SKM-1 treated with dmso at 0.1 percent for 144 hours (cell line): ENCODE measurements at regions not wholly inside any gene's neighbourhood (a gene's known extent, or its start where the extent isn't known, plus 50 kb on each side); places are given as distances from the start of the nearest gene placed in this dataset.
A peak's percentile ranks its signal among the peaks of the same experiment; 100 is the strongest.
"Not testable (repeated sequence)": the region's sequence is repeated elsewhere in the genome, so short reads cannot be mapped to it uniquely, and the experiment has no call there.

Experiments
- DNase-seq: peaks from one replicate; lab custom pipeline; 2025; ENCODE audit not compliant: unreplicated experiment; lab: John Stamatoyannopoulos, UW

DNA sequence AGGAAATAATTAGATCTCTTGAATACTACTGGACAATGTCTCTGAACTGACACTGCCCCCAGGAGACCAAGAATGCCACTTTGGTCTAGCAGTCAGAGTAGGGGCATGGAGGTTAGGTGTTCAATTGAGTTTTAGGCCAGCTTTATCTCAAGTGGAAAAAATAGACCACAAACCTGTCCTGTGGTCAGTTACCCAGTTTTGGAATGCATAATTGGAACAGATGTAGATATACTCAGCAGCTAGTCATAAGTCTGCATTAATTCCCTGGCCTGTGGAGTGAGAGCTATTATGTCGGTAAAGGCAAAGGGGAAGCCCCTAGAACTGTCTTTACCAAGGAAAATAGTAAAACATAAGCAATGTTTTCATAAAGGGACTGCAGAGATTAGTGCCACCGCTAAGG, 587.7 kb downstream of the GLUD2 start:
- DNase-seq = no peak

DNA sequence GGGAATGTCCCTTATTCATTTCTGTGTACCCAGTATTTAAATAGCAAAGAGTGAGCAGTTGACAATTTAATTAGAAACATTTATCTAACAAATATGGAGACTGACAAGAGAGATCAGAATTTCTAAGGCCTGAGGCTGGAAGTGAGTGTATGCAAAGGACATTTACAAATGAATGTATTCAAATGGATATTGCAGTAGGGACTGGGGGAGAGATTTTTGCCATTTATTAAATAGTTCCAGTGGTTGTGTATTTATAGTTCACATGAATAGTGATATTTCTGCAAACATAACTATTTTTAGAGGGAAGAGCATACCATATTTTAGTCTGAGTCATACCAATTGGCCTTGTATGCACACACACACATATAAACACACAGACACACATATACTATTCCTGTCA, 592.4 kb downstream of the GLUD2 start:
- no peak for DNase-seq

DNA sequence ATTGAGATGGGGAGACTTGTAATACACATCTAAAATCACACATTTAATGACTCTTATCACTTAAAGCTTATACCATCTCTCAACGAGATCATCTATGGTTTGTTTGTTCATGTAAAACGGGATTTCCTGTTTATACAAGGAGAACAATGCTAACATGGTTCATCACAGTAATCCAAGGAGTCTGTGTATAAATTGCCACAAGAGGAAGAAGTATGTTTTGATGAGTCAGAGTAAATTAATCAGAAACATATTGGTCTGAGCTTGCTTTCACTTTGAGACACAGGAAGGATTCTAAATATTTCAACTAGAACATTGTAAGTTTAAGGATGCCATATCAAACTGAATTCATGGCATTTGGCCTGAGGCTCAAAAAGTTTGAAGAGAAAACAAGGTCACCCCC, 594.1 kb downstream of the GLUD2 start:
- no peak for DNase-seq

DNA sequence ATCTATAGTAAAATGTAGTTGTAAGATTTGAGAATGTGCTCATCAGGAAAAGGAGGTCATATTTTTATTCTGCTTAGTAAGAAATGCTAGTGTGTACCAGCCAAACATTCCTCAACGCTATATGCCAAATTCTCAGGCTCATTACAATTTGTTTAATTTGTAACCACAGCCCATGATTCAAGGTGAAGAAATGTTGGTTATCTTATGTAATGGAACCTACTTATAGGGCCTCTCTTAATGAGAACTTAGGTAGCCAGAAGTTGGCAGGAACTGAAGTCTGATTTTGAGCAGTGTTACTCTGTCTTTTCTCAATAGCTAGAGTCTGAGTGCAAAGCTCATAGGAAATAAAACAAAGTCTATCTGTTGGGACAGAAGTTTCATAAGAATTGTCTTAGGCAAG, 595.0 kb downstream of the GLUD2 start:
- no peak for DNase-seq

DNA sequence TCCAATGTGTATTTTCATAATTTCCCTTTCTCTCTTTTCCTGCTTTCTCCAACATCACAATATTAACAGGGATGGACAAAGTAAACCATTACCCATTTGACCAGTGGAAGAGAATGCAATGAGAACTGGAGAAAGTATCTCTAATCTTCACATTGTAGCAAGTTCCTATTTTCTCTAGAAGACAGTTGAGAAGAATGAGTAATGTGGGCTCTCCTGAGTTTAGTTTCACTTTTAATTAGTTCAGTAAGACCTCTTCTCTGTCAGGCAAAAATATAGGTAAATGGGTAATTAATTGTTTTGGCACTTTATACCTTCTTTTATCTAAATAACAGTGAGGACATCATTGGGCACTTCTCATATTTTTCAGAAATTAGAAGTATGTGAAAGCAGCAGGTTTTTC, 602.0 kb downstream of the GLUD2 start:
- no peak for DNase-seq

DNA sequence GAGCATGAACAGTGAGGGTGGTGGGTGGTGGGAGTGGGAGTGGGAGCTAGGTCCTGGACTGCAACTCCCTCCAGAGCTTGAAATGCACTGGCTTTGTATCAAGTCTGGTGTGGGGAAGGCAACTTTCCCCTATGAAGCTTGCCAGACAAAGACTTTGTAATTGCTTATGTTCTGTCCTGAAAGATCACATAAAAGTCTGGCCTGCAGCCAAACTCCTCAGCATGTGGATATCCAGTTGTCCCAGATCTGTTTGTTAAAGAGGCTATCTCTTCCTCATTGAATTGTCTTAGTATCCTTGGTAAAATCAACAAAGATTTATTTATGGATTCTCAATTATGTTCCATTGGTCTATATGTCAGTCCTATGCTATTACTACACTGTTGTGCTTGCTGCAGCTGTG, 607.9 kb downstream of the GLUD2 start:
- DNase-seq = no peak

DNA sequence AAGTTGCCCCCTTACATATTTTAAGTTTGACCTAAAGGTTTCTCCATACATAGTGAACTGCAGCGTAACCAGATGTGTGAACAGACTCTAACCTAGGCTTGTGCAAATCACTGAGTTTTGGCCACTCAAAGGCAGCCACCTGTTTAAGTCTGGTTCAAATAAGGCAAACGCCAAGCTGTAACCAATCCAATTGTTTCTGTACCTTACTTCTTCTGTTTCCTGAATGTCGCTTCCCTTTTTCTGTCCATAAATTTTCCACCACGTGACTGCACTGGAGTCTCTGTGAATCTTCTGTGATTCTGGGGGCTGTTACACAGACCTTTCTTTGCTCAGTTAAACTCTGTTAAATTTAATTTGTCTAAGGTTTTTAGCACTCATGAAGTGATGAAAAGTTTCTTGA, 618.8 kb downstream of the GLUD2 start:
- DNase-seq = no peak

DNA sequence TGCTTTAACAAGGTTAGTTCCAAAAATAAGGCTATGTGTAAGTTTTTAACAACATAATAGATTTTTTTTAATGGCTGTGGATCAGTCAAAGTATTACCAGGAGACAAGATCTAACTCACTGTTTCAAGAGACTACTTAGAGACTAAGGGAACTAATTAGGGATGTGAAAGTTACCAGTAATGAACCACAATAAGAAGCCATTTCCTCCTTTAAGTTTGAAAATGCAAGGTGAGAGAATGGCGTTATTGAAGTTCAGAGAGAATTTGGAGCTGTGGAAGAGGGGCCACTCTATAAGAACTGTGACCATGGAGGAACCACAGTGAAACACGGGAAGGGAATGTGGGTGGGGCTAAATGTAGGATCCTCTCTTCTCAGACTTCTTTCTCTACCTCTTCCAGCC, 624.2 kb downstream of the GLUD2 start:
- no peak for DNase-seq

DNA sequence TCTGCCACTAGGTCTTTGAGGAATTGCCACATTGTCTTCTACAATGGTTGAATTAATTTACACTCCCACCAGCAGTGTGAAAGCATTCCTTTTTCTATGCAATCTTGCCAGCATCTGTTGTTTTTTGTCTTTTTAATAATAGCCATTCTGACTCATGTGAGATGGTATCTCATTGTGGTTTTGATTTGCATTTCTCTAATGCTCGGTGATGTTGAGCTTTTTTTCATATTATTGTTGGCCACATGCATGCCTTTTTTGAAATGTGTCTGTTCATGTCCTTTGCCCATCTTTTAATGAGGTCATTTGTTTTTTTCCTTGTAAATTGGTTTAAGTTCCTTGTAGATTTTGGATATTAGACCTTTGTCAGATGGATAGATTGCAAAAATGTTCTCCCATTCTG, 661.8 kb downstream of the GLUD2 start:
- not testable (repeated sequence) for DNase-seq

DNA sequence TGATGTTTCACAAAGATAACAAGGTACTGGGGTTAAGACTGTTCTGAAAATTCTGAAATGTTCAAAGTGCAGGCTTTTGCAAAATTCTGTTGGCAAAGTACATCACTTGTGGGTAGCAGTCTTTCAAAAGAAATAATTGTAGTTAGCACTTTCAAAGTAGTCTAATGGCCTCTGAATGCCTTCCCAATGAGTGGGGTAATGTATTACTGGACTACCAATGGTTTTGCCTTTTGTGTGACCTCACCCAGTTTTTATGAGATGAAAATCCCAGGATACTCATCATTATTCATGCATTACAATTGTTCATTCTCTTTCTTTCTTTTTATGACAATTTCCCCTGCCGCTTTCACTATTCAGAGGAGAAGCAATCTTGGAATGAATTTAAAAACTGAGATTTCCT, 686.1 kb downstream of the GLUD2 start:
- DNase-seq = no peak

DNA sequence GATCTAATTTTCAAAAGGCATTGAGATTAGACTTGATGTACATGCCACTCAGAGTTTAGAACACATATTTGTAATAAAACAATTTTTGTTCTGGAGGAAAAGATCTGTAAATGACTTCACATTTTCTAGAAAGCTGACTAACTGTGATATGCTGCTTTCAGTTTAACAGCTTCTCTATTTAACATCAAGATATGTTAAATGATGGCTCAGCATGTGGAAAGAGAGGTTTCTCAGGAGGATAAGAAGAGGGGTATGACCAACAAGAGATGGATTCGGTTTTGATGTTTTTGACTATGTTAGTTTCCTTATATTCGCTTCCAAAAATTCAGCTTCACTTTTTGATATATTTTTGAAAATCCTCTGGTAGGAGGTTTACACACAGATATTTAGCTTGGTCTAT, 698.7 kb downstream of the GLUD2 start:
- DNase-seq = no peak

DNA sequence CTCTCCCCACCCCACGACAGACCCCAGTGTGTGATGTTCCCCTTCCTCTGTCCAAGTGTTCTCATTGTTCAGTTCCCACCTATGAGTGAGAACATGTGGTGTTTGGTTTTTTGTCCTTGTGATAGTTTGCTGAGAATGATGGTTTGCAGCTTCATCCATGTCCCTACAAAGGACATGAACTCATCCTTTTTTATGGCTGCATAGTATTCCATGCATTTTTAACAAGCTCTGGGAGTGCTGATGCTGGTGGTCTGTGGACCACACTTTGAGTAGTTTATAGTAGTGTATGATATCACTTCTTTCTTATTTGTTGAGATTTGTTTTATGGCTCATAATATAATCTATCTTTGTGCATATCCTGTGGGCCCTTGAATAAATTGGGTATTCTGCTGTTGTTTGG, 706.2 kb downstream of the GLUD2 start:
- DNase-seq = not testable (repeated sequence)

DNA sequence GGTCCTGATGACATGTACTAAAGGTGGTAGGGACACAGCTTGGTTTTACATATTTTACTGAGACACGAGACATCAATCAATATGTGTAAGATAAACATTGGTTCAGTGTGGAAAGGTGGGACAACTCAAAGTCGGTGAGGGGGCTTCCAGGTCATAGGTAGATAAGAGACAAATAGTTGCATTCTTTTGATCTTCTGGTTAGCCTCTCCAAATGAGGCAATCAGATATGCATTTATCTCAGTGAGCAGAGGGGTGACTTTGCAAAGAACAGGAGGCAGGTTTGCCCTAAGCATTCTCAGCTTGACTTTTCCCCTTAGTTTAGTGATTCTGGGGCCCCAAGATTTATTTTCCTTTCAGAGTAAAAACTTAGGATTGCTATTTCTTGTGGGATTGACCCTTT, 706.9 kb downstream of the GLUD2 start:
- DNase-seq = no peak

DNA sequence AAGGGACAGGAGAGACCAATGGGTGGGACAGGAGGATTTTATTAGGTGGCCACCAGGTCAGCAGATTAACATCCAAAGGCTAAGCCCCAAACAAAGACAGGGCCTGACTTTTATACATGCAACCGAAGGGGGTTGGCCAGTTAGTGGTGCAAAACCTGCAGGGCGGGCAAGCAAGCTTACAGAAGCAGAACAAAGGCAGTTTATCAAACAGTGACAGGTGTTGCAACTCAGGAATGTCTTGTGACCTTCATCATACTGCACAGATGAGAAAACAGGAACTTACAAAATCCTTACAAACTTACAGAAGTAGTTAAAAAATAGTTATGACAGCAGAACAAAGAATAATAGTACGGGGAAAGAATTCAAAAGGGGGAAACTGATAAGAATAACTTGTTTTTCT, 708.1 kb downstream of the GLUD2 start:
- DNase-seq = peak; percentile 66

DNA sequence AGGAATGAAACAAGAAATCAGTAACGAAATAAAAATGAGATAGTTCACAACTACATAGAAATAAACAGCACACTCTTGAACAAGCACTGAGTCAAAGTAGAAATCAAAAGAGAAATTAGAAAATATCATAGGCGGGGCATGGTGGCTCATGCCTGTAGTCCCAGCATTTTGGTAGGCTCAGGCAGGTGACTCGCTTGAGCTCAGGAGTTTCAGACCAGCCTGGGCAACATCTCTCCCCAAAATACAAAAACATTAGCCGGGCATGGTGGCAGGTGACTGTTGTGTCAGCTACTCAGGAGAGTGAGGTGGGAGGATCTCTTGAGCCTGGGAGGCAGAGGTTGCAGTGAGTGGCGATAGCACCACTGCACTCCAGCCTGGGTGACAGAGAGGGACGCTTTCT, 714.4 kb downstream of the GLUD2 start:
- no peak for DNase-seq

DNA sequence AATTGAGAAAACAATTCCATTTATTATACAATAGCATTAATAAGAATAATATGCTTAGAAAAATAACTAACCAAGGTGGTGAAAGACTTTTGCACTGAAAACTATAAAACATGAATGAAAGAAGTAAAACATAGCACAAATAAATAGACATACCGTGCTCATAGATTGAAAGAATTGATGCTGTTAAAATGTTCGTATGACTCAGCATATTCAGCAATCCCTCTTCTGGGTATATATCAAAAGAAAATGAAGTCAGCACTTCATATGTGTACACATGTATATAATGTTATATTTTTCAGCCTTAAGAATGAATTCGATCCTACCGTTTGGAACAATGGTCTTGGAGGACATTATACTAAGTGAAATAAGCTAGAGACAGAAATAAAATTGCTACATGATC, 716.3 kb downstream of the GLUD2 start:
- DNase-seq = no peak

DNA sequence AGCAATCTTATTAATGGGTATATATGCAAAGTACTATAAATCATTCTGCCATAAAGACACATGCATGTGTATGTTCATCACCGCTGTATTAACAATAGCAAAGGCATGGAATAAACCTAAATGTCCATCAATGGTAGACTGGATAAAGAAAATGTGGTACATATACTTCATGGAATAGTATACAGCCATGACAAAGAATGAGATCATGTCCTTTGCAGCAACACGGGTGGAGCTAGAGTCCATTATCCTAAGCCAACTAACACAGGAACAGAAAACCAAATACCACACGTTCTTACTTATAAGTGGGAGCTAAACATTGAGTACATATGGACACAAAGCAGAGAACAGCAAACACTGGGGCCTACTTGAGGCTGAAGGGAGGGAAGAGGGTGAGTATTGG, 720.8 kb downstream of the GLUD2 start:
- DNase-seq = not testable (repeated sequence)

DNA sequence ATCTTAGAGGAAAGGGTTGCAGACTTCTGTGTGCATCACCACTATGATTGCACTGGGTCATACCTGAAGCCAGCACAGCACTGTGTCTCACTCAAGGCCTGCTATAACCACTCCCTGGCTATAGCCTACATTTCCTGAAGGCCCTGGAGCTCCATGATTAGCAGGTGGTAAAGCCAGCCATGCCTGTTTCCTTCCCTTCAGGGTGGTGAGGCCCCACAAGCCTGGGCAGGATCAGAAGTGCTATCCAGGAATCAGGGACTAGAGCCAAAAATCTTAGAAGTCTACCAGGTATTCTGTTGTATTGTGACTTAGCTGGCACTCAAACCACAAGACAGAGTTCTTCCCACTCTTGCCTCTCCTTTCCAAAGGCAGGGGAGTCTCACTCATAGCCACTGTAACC, 734.6 kb downstream of the GLUD2 start:
- DNase-seq = no peak

DNA sequence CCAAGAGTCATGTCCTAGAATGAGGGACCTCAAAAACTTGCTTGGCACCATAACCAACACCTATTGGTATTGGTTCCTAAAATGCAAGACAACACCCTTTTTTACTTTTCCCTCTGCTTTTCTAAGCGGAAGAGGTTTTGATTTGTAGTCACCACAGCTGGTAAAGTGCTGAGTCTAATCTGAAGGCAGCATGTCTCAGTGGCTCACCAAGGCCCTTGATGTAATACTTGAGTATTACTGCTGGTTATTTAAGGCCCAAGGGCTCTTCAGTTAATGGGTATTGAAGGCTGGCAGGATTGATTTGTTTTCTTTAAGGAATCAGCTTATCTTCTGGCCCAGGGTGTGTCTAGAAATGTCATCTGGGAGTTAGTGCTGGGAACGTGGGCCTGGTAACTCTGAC, 735.1 kb downstream of the GLUD2 start:
- no peak for DNase-seq

DNA sequence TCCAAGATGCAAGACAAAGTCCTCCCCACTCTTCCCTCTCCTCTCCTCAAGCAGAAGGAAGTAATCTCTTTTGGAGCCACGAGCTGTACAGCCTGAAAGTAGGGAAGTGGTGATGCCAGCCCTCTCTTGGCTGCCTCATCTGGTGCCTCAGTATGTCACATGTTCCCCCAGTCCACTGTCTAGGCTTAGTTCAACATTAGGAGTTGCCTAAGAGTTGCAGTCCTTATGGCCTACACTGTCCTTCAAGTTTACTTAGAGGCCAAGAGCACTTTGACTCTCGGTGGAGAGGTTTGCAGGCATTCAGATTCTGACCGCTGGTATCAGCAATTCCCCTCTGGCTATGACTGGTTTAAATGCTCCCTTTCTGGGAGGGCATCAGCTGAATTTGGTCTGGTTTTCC, 735.6 kb downstream of the GLUD2 start:
- no peak for DNase-seq

DNA sequence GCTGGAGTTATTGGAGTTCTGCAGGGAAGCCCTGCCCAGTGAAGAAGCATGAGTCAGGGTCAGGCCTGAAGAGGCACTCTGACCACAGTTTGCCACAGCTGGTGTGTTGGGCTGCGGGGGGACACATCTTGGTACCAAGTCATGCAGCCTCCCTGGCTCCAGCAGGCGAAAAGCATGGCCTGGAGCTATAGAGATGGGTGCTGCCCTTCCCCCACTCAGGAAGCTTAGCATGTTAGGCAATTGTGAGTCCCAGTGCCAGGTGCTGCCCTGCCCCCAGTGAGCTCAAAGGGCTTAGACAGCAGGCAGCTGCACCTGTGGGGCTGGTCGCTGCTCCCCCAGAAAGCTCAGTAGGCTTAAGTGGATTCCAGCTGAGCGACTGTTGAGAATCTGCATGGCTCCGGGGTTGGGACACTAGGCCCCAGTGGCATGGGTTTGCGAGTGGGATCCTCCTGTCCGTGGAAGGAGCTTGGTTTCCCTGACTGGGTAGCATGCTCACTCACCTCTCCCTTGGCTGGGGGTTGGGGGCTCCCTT, 755.5 kb downstream of the GLUD2 start:
- no peak for DNase-seq

DNA sequence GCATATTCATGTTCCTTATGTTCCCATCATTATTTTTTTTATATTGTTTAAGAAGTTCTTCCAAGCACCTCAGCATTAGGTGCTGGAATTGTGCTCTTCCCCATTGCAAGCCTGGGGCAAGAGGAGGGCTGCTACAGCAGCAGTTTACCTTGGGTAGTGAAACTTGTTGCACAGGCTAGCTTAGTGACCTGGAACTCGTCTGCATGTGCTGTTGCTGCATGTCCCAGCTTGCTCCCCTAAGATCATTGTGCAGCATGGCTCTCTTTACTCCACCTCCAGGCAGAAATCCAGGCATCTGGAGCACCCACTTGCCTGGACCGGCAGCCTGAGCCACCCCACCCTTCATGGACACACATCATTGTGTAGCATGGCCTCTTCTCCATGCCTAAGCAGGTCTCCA, 776.0 kb downstream of the GLUD2 start:
- no peak for DNase-seq

DNA sequence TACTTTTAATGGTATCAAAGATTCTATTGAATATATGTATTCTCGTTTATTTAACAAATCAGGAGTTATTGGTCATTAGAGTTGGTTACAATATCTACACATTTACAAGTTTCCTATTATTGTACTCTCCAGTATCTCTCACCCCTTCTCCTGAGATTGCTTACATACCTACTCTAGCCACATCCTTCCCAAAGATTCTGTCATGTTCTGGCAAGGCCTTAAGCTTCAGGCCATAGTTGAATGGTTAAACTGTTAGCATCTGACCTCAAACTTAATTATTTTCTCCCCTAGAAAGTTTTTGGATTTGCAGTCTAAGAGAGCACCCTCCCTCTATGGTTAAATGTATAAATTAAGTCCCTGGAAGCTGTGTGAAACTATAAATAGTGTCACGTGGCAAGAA, 784.2 kb downstream of the GLUD2 start:
- DNase-seq = no peak

DNA sequence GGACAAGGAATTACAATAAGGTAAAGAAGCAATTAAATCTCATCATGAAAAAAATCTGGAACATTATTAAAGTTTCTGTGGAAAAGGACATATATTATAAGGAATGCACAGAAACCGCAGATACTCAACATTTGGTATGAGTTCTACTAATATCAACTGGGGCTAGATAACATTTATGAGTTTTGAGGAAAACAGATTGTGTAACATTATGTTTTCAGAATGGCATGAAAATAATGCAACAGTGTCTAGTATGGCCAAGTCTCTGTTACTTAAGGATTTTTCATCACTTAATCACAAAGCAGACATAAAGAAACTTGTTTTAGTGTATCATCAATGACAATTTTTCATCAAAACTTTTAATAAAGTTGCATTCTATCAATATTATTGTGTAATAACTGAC, 785.0 kb downstream of the GLUD2 start:
- no peak for DNase-seq
